K562 (cell line): ENCODE measurements at regions not wholly inside any gene's neighbourhood (a gene's known extent, or its start where the extent isn't known, plus 50 kb on each side); places are given as distances from the start of the nearest gene placed in this dataset.

Source experiments
- CTCF ChIP-seq, 3 experiments: IDR thresholded peaks in 2 of 3; conservative IDR thresholded peaks in 1 of 3; 2 replicates each; pipeline ENCODE4 v1.5.1; 2011 to 2012; ENCODE audit warnings: low read length in 3 of 3, mild to moderate bottlenecking in 3 of 3, control low read depth in 2 of 3, improper control_type of control experiment in 1 of 3, inconsistent platforms in 1 of 3, low read depth in 1 of 3, mixed read lengths in 1 of 3, moderate library complexity in 1 of 3; ENCODE audit not compliant: insufficient read depth in 2 of 3
- EZH2 ChIP-seq: IDR thresholded peaks from 2 replicates; pipeline ENCODE4 v1.6.1; 2012; ENCODE audit warnings: low read depth, mild to moderate bottlenecking, inconsistent platforms, low read length, borderline replicate concordance
- HDAC3 ChIP-seq: fragments of 450-650 bp; IDR thresholded peaks from 2 replicates; pipeline ENCODE4 v1.6.1; 2018; ENCODE audit warnings: borderline replicate concordance, mild to moderate bottlenecking, moderate library complexity; ENCODE audit not compliant: partially characterized antibody
- HOMEZ ChIP-seq: fragments of 250-450 bp; sonication (Bioruptor Pico); IDR thresholded peaks from 2 replicates; pipeline ENCODE4 v1.4.0; 2020; ENCODE audit warnings: mild to moderate bottlenecking, moderate library complexity
- MAX ChIP-seq: sonication (generic); formaldehyde crosslinking; IDR thresholded peaks from 2 replicates; pipeline ENCODE4 v1.9.0; 2022; ENCODE audit warnings: mild to moderate bottlenecking, missing genetic modification reagents
- MECOM ChIP-seq: fragments of 250-450 bp; sonication (Bioruptor Pico); IDR thresholded peaks from 2 replicates; pipeline ENCODE4 v1.8.0; 2022; ENCODE audit warnings: inconsistent platforms
- NCOA6 ChIP-seq: fragments of 450-650 bp; IDR thresholded peaks from 2 replicates; pipeline ENCODE4 v1.6.1; 2017; ENCODE audit warnings: mild to moderate bottlenecking
- RUNX1 ChIP-seq: sonication (generic); IDR thresholded peaks from 2 replicates; pipeline ENCODE4 v1.6.1; 2016; ENCODE audit warnings: antibody characterized with exemption, low read depth
- SP1 ChIP-seq: sonication (generic); formaldehyde crosslinking; IDR thresholded peaks from 2 replicates; pipeline ENCODE4 v1.8.1; 2022; ENCODE audit warnings: mild to moderate bottlenecking, missing genetic modification reagents
- STAT5A ChIP-seq: IDR thresholded peaks from 2 replicates; pipeline ENCODE4 v1.6.1; 2012; ENCODE audit warnings: low read length, inconsistent platforms, borderline replicate concordance
- TAF1 ChIP-seq: IDR thresholded peaks from 2 replicates; pipeline ENCODE4 v1.6.1; 2011; ENCODE audit warnings: mild to moderate bottlenecking, low read length, moderate library complexity; ENCODE audit not compliant: insufficient read depth, control insufficient read depth, severe bottlenecking; ENCODE audit errors: extremely low read depth
- TEAD4 ChIP-seq, 2 experiments: sonication (generic) in 1 of 2; formaldehyde crosslinking in 1 of 2; IDR thresholded peaks; 2 replicates each; pipeline versions ENCODE4 v1.6.1 to v1.8.0; 2012 to 2022; ENCODE audit warnings: borderline replicate concordance in 1 of 2, inconsistent platforms in 1 of 2, low read length in 1 of 2, mild to moderate bottlenecking in 1 of 2, missing genetic modification reagents in 1 of 2
- ZBTB43 ChIP-seq: sonication (generic); formaldehyde crosslinking; IDR thresholded peaks from 2 replicates; pipeline ENCODE4 v1.8.0; 2023; ENCODE audit warnings: mild to moderate bottlenecking, missing genetic modification reagents
- ZNF444 ChIP-seq: fragments of 250-450 bp; sonication (Bioruptor Pico); IDR thresholded peaks from 2 replicates; pipeline ENCODE4 v1.4.0; 2020; ENCODE audit warnings: mild to moderate bottlenecking, moderate library complexity

GRCh38 chr5:143931986-143932385, 120.0 kb downstream of the HMHB1 start:
- TF ChIP-seq RUNX1 (no peak), ZBTB43 (CRISPR knock-in tag) (no peak), TEAD4 (IDR thresholded peaks at IDR 0.05; ENCODE audit: low read length) (no peak), TEAD4 (CRISPR knock-in tag; IDR thresholded peaks at IDR 0.05; ENCODE audit: borderline replicate concordance) (no peak), CTCF (IDR thresholded peaks at IDR 0.05 in 2 of 3, conservative IDR thresholded peaks at IDR 0.05 in 1 of 3; ENCODE audit: insufficient read depth in 2 of 3, low read depth in 1 of 3, low read length in 3 of 3) (no peak), NCOA6 (no peak), ZNF444 (no peak), STAT5A (no peak), MAX (CRISPR knock-in tag) (no peak), SP1 (CRISPR knock-in tag) (no peak), EZH2 (no peak), HOMEZ (no peak), MECOM (CRISPR knock-in tag) (no peak), TAF1 (no peak), HDAC3 (no peak)
